Lower lobe of right lung (tissue), 2 donors: ENCODE measurements at regions not wholly inside any gene's neighbourhood (a gene's known extent, or its start where the extent isn't known, plus 50 kb on each side); places are given as distances from the start of the nearest gene placed in this dataset.

Experiments used
- ATAC-seq, 2 donors: fragments of 200-7000 bp; cut with Tn5 transposase; one replicate each; pipeline ENCODE4 v1.9.1; 2020 to 2022; ENCODE audit warnings: mild to moderate bottlenecking in 2 of 2, moderate library complexity in 2 of 2
- DNase-seq: peaks from one replicate; pipeline ENCODE4 v3.0.0-alpha.2; 2020
- H3K27ac ChIP-seq: fragments of 200-600 bp; one replicate; pipeline ENCODE4 v1.8.0; 2022
- H3K27me3 ChIP-seq: fragments of 200-600 bp; one replicate; pipeline ENCODE4 v1.8.0; 2022; ENCODE audit warnings: low read depth
- H3K36me3 ChIP-seq: fragments of 200-600 bp; one replicate; pipeline ENCODE4 v1.8.0; 2022; ENCODE audit warnings: mild to moderate bottlenecking
- H3K4me1 ChIP-seq: fragments of 200-600 bp; one replicate; pipeline ENCODE4 v1.8.0; 2022
- H3K4me3 ChIP-seq: fragments of 200-600 bp; one replicate; pipeline ENCODE4 v1.8.0; 2022; ENCODE audit warnings: mild to moderate bottlenecking
- H3K9me3 ChIP-seq: fragments of 200-600 bp; one replicate; pipeline ENCODE4 v1.8.0; 2022
- CTCF ChIP-seq: fragments of 200-600 bp; IDR thresholded peaks from one replicate; pipeline ENCODE4 v1.8.0; 2022; ENCODE audit warnings: antibody characterized with exemption, mild to moderate bottlenecking
- intact Hi-C: fragments of 100-400 bp; cut with DNase I; formaldehyde crosslinking; loops from one replicate; pipeline ENCODE4 v1.11.0; 2022
- donor health status: DM: no; HTN: yes; CAD: no; lungs with severe emphysema.

- no peak for TF ChIP-seq CTCF
- Histone ChIP-seq H3K9me3 (no peaks in the 10 kb centered on the region), H3K36me3 (no peaks in the 10 kb centered on the region), H3K27me3 (peaks cover 24% of the 10 kb centered on the region), H3K27ac (no peak overlapping the region), H3K4me1 (no peaks in the 10 kb centered on the region), H3K4me3 (no peak overlapping the region)
- DNase-seq = peak; percentile 37
- ATAC-seq = no peak
- intact Hi-C loops = no loop called here
These were observed 81.6 kb upstream of the CTDP1 start for GRCh38 chr18:79597831-79598632.

- peak in 1 of 2 donors; percentile 37 for ATAC-seq
- H3K4me3 ChIP-seq = no peak overlapping the region
- H3K27ac ChIP-seq = no peak overlapping the region
- intact Hi-C loops = no loop called here
- no peaks in the 10 kb centered on the region for H3K4me1 ChIP-seq
- H3K27me3 ChIP-seq = peaks cover 20% of the 10 kb centered on the region
- peak; percentile 30 for DNase-seq
- no peaks in the 10 kb centered on the region for H3K36me3 ChIP-seq
- no peaks in the 10 kb centered on the region for H3K9me3 ChIP-seq
- no peak for TF ChIP-seq CTCF
These were observed 80.9 kb upstream of the CTDP1 start for GRCh38 chr18:79598633-79599175.

- Histone ChIP-seq H3K27ac (no peak overlapping the region), H3K4me3 (no peak overlapping the region), H3K36me3 (no peaks in the 10 kb centered on the region), H3K27me3 (peaks cover 18% of the 10 kb centered on the region), H3K4me1 (no peaks in the 10 kb centered on the region), H3K9me3 (no peaks in the 10 kb centered on the region)
- DNase-seq (peak; percentile 36), ATAC-seq (no peak)
- intact Hi-C loops = no loop called here
- TF ChIP-seq CTCF = no peak
These were observed 80.1 kb upstream of the CTDP1 start for GRCh38 chr18:79599441-79599931.

GRCh38 chr18:79600141-79600540, 79.5 kb upstream of the CTDP1 start:
- TF ChIP-seq CTCF = no peak
- intact Hi-C loops = no loop called here
- no peaks in the 10 kb centered on the region for H3K36me3 ChIP-seq
- H3K9me3 ChIP-seq = no peaks in the 10 kb centered on the region
- no peaks in the 10 kb centered on the region for H3K4me1 ChIP-seq
- no peak overlapping the region for H3K27ac ChIP-seq
- ATAC-seq = no peak
- H3K4me3 ChIP-seq = no peak overlapping the region
- DNase-seq = peak; percentile 37
- H3K27me3 ChIP-seq = peaks cover 18% of the 10 kb centered on the region

- ATAC-seq (no peak), DNase-seq (peak; percentile 4)
- no peaks in the 10 kb centered on the region for H3K9me3 ChIP-seq
- no peak for TF ChIP-seq CTCF
- no peak overlapping the region for H3K4me3 ChIP-seq
- no peak overlapping the region for H3K27ac ChIP-seq
- intact Hi-C loops = no loop called here
- peaks cover 18% of the 10 kb centered on the region for H3K27me3 ChIP-seq
- no peaks in the 10 kb centered on the region for H3K36me3 ChIP-seq
- no peaks in the 10 kb centered on the region for H3K4me1 ChIP-seq
These were observed 79.0 kb upstream of the CTDP1 start for GRCh38 chr18:79600596-79600995.
